Endothelial cell of hepatic sinusoid (primary cell): ENCODE measurements at regions not wholly inside any gene's neighbourhood (a gene's known extent, or its start where the extent isn't known, plus 50 kb on each side); places are given as distances from the start of the nearest gene placed in this dataset.

Experiments
- in situ Hi-C: cut with HindIII; loops from 2 replicates; pipeline ENCODE4 v1.10.0; 2017; ENCODE audit warnings: low sequenced_read_pairs

GRCh38 chr4:57370691-57371090, 260.5 kb upstream of the IGFBP7 start:
- in situ Hi-C loops = no loop called here

DNA sequence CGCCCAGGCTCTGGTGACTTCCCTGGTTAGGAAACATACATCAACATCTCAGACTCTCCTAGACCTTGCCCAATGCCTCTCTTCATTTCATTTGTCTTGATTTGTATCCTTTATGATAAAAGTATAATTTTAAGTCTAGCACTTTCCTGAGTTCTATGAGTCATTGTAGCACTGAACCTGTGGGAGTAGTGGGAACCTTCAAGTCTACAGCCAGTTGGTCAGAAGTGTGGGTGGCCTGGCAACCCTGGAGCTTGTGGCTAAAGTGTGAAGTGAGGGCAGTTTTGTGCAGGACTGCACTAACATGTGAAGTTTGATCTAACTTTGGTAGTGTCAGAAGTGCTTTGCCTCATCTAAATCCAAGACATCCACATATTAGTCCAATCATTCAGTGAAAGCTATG, 259.3 kb upstream of the IGFBP7 start:
- in situ Hi-C loops = no loop called here

DNA sequence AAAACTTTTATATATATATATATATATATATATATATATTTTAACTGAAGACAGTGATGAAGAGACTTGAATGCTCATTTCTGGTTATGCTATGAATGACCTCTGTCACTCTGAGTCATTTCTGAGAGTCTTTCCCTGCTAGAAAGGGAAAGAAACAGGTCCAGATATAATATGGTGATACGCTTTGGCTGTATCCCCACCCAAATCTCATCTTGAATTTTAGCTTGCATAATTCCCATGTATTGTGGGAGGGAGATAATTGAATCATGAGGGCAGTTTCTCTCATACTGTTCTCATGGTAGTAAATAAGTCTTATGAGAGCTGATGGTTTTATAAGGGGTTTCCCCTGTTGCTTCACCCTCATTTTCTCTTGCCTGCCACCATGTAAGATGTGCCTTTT, 254.1 kb upstream of the IGFBP7 start:
- in situ Hi-C loops = no loop called here

DNA sequence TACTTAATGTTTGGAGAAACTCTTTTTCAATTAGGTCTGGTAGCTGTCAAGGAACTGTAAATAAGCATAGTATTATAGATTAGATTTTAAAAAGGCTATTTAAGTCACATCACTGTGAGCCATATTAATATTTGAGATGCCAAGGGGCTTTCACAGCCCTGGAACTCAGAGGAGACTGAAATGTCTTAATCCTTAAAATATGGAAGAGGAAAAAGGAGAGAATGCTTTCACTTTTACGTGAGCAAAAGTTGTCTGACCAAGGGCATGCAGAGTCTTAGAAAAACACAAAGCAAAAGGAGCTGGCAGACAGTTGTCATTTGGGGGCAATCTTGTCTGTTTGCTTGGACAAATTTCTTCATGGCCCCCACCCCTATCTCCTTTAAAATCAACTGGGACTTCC, 253.2 kb upstream of the IGFBP7 start:
- in situ Hi-C loops = no loop called here

GRCh38 chr4:57360681-57361080, 250.5 kb upstream of the IGFBP7 start:
- in situ Hi-C loops = no loop called here

DNA sequence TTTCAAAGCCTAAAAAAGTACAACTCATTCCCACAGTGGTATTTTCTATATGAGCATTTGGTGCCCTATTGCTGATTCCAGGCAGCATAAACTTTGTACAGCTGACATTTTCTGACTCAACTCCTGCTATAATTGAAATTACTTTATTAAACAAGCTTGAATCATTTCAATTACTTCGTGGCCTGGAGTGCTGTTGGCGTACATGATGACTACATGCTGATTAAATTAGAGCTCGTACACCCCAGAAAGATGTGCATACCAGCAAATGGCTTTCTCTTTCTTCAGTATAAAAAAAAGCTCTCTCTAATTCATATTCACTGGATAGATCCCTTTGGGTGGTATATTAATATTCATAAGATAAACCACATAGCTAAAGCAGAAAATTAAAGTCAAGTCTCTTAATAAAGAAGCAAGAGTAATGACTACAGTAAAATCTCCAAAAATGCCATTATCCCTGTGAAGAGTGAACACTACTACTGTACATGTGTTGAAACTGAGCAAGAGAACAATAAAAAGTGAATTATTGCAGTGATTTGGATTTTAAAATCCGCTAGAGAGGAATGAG, 245.0 kb upstream of the IGFBP7 start:
- in situ Hi-C loops = no loop called here

DNA sequence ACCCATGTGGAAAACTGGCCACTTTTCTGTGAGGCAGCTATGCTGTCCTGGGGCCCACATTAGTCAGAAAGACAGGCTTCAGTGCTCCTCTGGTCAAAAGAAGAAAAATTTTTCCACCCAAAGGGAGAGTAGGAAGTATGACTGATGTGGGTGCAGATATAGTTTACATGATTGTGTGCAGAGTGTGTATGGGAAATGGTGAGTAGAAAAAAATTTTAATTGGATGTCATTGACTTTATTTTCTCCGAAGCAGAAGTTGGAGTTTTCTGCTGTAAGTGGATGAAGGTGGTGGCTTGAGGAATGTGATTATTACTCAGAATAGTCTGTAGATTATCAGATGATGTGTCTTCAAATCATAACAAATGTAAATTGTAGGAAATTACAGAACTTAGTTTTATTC, 241.5 kb upstream of the IGFBP7 start:
- in situ Hi-C loops = no loop called here

DNA sequence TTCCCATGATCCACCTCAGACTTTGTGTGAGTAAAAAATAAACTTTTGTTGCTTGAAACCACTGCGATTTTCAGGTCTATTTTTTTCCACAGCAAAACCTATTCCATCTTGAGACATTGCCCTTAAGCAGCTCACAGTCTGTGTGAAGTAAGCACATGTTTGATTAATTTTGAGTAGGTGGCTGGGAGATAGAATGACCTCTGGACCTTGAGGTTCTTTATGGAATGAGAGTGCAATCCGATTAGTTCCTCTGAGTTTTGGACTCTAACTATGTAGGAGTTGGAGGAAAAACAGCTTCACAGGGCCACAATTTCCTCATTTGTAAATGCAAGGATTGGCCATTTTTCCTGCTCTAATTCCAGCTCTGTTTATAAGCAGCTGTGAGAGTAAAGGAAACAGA, 234.1 kb upstream of the IGFBP7 start:
- in situ Hi-C loops = no loop called here

DNA sequence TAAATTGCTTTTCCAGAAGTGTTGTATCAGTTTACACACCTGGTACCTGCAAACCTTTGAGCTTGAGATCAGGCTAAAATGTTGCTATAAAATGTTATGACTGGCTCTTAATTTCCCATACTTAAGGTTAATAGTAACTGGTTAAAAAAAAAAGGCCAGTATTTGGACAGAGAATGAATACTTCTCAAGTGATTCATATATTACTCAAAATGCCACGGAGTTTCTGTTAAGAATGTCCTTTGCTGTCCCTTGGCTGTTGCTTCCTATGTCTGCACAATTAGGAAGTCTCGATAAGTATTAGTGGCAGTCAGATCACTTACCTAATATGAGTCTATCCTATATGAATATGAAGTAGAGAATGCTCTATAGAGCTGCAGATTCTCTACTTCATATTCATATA, 232.2 kb upstream of the IGFBP7 start:
- in situ Hi-C loops = no loop called here

DNA sequence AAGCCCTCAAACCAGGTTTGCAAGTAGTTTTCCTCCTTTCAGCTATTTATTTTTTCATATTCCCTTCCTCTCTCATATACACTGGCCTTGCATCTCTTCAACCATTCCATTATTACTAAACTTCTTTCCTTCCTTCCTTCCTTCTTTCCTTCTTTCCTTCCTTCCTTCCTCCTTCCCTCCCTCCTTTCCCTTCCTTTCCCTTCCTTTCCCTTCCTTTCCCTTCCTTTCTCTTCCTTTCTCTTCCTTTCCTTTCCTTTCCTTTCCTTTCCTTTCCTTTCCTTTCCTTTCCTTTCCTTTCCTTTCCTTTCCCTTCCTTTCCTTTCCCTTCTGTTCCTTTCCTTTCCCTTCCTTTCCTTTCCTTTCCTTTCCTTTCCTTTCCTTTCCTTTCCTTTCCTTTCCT, 228.7 kb upstream of the IGFBP7 start:
- in situ Hi-C loops = loop anchor here (10.0 kb wide), 1 partner anchor 64 kb away; no protein-coding TSS in a partner anchor

DNA sequence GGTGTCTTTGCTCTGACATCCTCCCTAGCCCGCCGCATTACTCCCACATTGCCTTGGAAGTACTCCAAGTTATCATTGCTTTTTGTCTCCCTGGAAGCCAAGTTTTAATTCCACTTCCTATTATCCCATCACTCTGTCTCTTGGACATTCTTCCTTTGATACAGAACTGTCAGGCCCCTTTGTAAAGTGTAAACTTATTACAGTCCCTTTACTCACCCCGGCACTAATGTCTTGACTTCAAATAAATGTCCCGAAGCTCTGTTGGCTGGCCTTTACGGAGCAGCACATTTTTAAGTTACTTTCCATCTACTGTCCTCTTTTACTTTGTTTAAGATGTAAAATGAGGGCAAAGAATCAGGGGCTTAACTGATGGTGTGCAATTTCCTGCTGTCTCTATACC, 223.5 kb upstream of the IGFBP7 start:
- in situ Hi-C loops = loop anchor here (10.0 kb wide), 1 partner anchor 59 kb away; no protein-coding TSS in a partner anchor

DNA sequence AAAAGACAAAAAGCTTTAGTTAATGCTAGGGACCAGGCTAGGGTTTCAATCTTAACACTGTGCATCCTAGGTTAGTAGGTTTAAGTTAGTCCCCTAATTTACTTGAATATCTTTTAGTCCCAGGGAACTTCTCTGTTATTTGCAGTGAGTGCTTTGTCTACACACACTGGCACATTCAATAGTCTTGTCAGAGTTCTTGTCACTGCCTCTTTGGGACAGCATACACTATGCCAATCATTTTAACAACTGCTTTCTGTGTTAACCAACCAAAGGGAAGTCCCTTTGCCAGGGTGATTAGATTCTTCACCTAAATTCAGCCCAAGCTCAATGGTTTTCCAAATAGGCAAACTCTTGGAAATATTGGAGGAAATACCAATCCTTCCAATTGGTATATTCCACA, 221.8 kb upstream of the IGFBP7 start:
- in situ Hi-C loops = loop anchor here (10.0 kb wide), 1 partner anchor 57 kb away; no protein-coding TSS in a partner anchor

- in situ Hi-C loops = no loop called here
Measured at GRCh38 chr4:57329279-57329678, 219.1 kb upstream of the IGFBP7 start.

GRCh38 chr4:57324673-57325307, 214.6 kb upstream of the IGFBP7 start:
- in situ Hi-C loops = no loop called here

GRCh38 chr4:57320849-57321248, 210.7 kb upstream of the IGFBP7 start:
- in situ Hi-C loops = no loop called here

- in situ Hi-C loops = no loop called here
Measured at GRCh38 chr4:57320217-57320616, 210.0 kb upstream of the IGFBP7 start.

DNA sequence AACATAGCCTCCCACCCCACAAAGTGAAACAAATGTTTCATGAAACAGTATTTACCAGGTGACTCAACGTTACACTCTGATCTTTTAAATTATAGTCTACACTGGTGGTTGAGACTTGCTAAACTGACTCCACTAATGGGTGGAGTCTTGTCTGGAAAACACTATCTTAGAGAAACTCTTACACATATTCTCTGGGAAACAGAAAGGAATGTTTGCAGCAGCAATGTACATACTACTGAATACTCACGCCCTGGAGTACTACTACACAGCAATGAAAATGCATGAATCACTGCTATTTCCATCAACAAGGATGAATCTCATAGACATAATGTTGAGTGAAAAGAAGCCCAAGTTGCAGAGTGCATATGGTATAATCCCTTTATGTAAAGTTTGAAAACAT, 208.5 kb upstream of the IGFBP7 start:
- in situ Hi-C loops = no loop called here

DNA sequence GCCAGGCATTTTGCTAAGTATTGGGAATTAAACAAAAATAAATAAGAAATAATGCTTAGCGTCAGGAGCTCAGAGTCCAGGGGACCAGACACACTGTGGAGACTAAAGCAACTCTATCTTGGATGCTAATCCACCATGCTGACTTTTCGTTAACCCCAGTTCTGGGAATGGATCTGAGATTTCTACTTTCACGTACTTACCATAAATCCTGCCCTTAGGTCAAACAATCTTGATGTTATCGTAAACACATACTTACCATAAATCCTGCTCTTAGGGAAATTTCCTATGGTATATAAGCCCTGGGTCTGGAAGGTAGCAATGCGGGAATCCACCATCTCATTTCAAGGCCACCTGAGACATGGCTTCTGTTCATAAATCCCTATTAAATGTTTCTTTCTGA, 204.5 kb upstream of the IGFBP7 start:
- in situ Hi-C loops = no loop called here

DNA sequence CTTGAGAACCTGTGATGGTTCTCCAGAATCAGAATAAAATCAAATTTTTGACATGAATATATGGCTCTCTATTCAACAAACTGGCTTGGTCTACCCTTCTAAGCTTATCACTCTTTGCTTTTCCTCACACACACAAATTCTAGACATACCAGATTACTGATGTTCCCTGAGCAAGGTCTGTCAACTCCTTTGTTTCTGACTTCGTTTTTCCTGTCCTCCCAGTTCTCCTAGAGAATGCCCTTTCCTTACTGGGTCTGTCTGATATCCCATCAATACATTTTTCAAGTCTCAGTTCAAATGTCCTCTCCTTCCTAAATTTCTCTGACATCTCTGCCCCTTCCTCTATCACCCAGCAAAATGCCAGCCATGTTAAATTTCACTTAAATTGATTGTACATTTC, 202.1 kb upstream of the IGFBP7 start:
- in situ Hi-C loops = no loop called here

- in situ Hi-C loops = no loop called here
Measured at GRCh38 chr4:57309658-57310057, 199.5 kb upstream of the IGFBP7 start.

DNA sequence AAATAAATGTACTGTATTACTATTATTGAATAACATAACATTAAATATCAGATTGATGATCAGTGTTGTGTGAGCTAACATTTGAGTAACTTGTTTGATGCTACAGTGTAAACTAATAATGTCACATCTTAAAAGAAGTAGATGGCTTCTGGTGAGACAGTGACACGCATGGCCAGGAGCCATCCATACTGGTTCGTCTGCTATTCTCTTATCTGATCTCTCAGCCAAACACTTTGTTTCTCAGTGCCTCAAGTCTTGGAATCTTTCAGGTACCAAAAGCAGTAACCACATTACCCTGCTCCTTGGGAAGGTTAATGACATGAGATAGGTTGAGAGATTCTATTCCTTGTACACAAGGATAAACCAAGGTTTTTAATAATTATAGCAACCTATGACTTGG, 198.1 kb upstream of the IGFBP7 start:
- in situ Hi-C loops = no loop called here

DNA sequence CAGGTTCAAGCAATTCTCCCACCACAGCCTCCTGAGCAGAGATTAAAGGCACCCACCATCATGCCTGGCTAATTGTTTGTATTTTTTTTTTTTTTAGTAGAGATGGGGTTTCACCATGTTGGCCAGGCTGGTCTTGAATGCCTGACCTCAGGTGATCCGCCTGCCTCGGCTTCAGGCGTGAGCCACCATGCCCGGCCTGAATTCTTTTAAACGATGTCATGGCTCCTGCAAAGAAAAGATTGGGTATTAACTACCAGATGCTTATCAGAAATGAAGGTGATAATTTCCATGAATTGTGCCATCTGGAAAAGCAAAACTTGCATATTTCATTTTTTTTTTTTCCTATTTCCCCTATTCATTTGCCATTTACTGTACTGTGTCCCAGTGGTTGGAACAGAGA, 195.7 kb upstream of the IGFBP7 start:
- in situ Hi-C loops = no loop called here
